HepG2 (cell line): ENCODE measurements at regions not wholly inside any gene's neighbourhood (a gene's known extent, or its start where the extent isn't known, plus 50 kb on each side); places are given as distances from the start of the nearest gene placed in this dataset.
A peak's percentile ranks its signal among the peaks of the same experiment; 100 is the strongest.

ENCODE experiments used
- BHLHE40 ChIP-seq: IDR thresholded peaks from 2 replicates; pipeline ENCODE4 v1.6.1; 2011; ENCODE audit warnings: low read length, improper control_type of control experiment
- CENPT ChIP-seq: sonication (generic); formaldehyde crosslinking; IDR thresholded peaks from 2 replicates; pipeline ENCODE4 v1.8.0; 2022; ENCODE audit warnings: low read depth, mild to moderate bottlenecking, moderate library complexity, missing genetic modification reagents
- FOXO1 ChIP-seq: sonication (generic); formaldehyde crosslinking; IDR thresholded peaks from 2 replicates; pipeline ENCODE4 v1.4.0; 2020; ENCODE audit warnings: missing genetic modification reagents
- GPBP1L1 ChIP-seq: sonication (generic); formaldehyde crosslinking; IDR thresholded peaks from 2 replicates; pipeline ENCODE4 v1.5.0; 2020; ENCODE audit warnings: mild to moderate bottlenecking, missing genetic modification reagents
- MEIS1 ChIP-seq: sonication (generic); formaldehyde crosslinking; IDR thresholded peaks from 2 replicates; pipeline ENCODE4 v1.9.0; 2021; ENCODE audit warnings: mild to moderate bottlenecking, missing genetic modification reagents, moderate library complexity, borderline replicate concordance
- NCOA2 ChIP-seq: sonication (generic); formaldehyde crosslinking; IDR thresholded peaks from 2 replicates; pipeline ENCODE4 v1.8.0; 2022; ENCODE audit warnings: inconsistent platforms
- PREB ChIP-seq: sonication (generic); formaldehyde crosslinking; IDR thresholded peaks from 2 replicates; pipeline ENCODE4 v1.4.0; 2020; ENCODE audit warnings: missing genetic modification reagents
- RFX3 ChIP-seq: IDR thresholded peaks from 2 replicates; pipeline ENCODE4 v1.6.1; 2016; ENCODE audit warnings: missing biosample characterization, missing genetic modification reagents
- SIX4 ChIP-seq: sonication (generic); formaldehyde crosslinking; IDR thresholded peaks from 2 replicates; pipeline ENCODE4 v1.4.0; 2020; ENCODE audit warnings: missing genetic modification reagents
- SOX5 ChIP-seq: IDR thresholded peaks from 2 replicates; pipeline ENCODE4 v1.6.1; 2016; ENCODE audit warnings: borderline replicate concordance
- UBTF ChIP-seq: sonication (generic); formaldehyde crosslinking; IDR thresholded peaks from 2 replicates; pipeline ENCODE4 v1.4.0; 2020; ENCODE audit warnings: mild to moderate bottlenecking, missing genetic modification reagents
- ZBTB14 ChIP-seq: sonication (generic); formaldehyde crosslinking; IDR thresholded peaks from 2 replicates; pipeline ENCODE4 v1.4.0; 2020; ENCODE audit warnings: missing genetic modification reagents
- ZGPAT ChIP-seq: IDR thresholded peaks from 2 replicates; pipeline ENCODE4 v1.6.1; 2016; ENCODE audit warnings: mild to moderate bottlenecking
- ZKSCAN5 ChIP-seq: sonication (generic); formaldehyde crosslinking; IDR thresholded peaks from 2 replicates; pipeline ENCODE4 v1.5.1; 2020; ENCODE audit warnings: mild to moderate bottlenecking, missing genetic modification reagents
- ZNF350 ChIP-seq: sonication (generic); formaldehyde crosslinking; IDR thresholded peaks from 2 replicates; pipeline ENCODE4 v1.4.0; 2020; ENCODE audit warnings: mild to moderate bottlenecking, low read depth, missing genetic modification reagents, borderline replicate concordance
- ZNF609 ChIP-seq: sonication (generic); formaldehyde crosslinking; IDR thresholded peaks from 2 replicates; pipeline ENCODE4 v1.4.0; 2020; ENCODE audit warnings: mild to moderate bottlenecking, missing genetic modification reagents, borderline replicate concordance
- ZNF775 ChIP-seq: sonication (generic); formaldehyde crosslinking; IDR thresholded peaks from 2 replicates; pipeline ENCODE4 v1.4.0; 2020; ENCODE audit warnings: missing genetic modification reagents, mild to moderate bottlenecking, moderate library complexity, borderline replicate concordance

- TF ChIP-seq ZNF775 (CRISPR knock-in tag) (no peak), ZBTB14 (CRISPR knock-in tag) (no peak), ZGPAT (CRISPR knock-in tag) (peak; percentile 76), FOXO1 (CRISPR knock-in tag) (peak; percentile 64), CENPT (CRISPR knock-in tag) (no peak), GPBP1L1 (CRISPR knock-in tag) (no peak), ZNF350 (CRISPR knock-in tag) (peak; percentile 77), ZNF609 (CRISPR knock-in tag) (peak; percentile 30; the same call in 1 of the 2 replicates), ZKSCAN5 (no peak), MEIS1 (CRISPR knock-in tag) (no peak), SIX4 (CRISPR knock-in tag) (no peak), PREB (no peak), SOX5 (CRISPR knock-in tag) (peak; percentile 65; the same call in 1 of the 2 replicates), UBTF (peak; percentile 99), BHLHE40 (peak; percentile 36; the same call in 1 of the 2 replicates), NCOA2 (CRISPR knock-in tag) (peak; percentile 37; the same call in 1 of the 2 replicates), RFX3 (no peak)
Observed at GRCh38 chr6:157756708-157757429, 66.2 kb upstream of the SNX9 start (continued).
